GM12891 (cell line): ENCODE measurements at regions not wholly inside any gene's neighbourhood (a gene's known extent, or its start where the extent isn't known, plus 50 kb on each side); places are given as distances from the start of the nearest gene placed in this dataset.

Experiments used
- POLR2A ChIP-seq: IDR thresholded peaks from 2 replicates; pipeline ENCODE4 v1.6.1; 2011; ENCODE audit warnings: low read depth, low read length, control low read depth
- POLR2AphosphoS5 ChIP-seq: IDR thresholded peaks from 2 replicates; pipeline ENCODE4 v1.6.1; 2011; ENCODE audit warnings: low read depth, low read length, control low read depth
- POU2F2 ChIP-seq: IDR thresholded peaks from 2 replicates; pipeline ENCODE4 v1.6.1; 2011; ENCODE audit warnings: low read depth, mild to moderate bottlenecking, control low read depth, low read length, moderate library complexity
- SPI1 ChIP-seq: IDR thresholded peaks from 2 replicates; pipeline ENCODE4 v1.6.1; 2011; ENCODE audit warnings: low read depth, low read length, control low read depth
- TAF1 ChIP-seq: IDR thresholded peaks from 2 replicates; pipeline ENCODE4 v1.6.1; 2011; ENCODE audit warnings: low read depth, low read length, control low read depth

DNA sequence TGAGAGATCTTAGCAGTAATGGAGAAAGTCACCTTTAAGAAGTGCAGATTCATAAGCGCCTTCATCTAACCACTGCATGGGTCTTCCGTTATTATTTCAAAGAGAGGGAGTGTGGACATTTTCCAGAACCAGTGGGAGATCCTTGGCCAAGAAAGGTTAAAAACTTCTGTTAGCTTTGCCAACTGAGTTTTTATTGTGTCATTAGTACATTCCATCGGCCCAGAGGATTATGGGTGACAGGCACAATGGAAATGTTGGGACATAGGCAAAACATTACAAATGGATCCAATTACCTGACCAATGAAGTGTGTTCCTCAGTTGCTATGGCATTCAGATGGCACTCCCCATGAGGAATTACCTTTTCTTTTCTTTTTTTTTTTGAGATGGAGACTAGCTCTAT, 115.5 kb downstream of the PPIAL4G start:
- TF ChIP-seq POLR2AphosphoS5, result no peak
- no peak for TF ChIP-seq POLR2A
- TF ChIP-seq TAF1, result no peak
- no peak for TF ChIP-seq SPI1
- TF ChIP-seq POU2F2, result no peak
